Spleen (tissue), 11 donors: ENCODE measurements at regions not wholly inside any gene's neighbourhood (a gene's known extent, or its start where the extent isn't known, plus 50 kb on each side); places are given as distances from the start of the nearest gene placed in this dataset.

Source experiments
- DNase-seq: peaks from one replicate; pipeline ENCODE4 v3.0.0-alpha.2; 2020
- H3K27ac ChIP-seq, 8 donors: fragments of 200-600 bp; sonication (generic) in 7 of 8; 1 replicate in 4 of 8; 2 replicates in 4 of 8; pipeline versions ENCODE4 v1.5.0 to v1.8.0; 2016 to 2021; ENCODE audit warnings: inconsistent platforms in 4 of 8, mild to moderate bottlenecking in 4 of 8, moderate library complexity in 1 of 8
- H3K27me3 ChIP-seq, 7 donors: fragments of 200-600 bp; sonication (generic) in 6 of 7; replicated peaks in 1 of 7; 1 replicate in 4 of 7; 2 replicates in 3 of 7; pipeline versions ENCODE4 v1.5.0 to v1.8.0; 2016 to 2021; ENCODE audit warnings: inconsistent platforms in 3 of 7, mild to moderate bottlenecking in 1 of 7
- H3K36me3 ChIP-seq, 6 donors: fragments of 200-600 bp; sonication (generic) in 5 of 6; 1 replicate in 4 of 6; 2 replicates in 2 of 6; pipeline versions ENCODE4 v1.5.0 to v1.8.0; 2016 to 2021; ENCODE audit warnings: inconsistent platforms in 2 of 6
- H3K4me1 ChIP-seq, 6 donors: fragments of 200-600 bp; sonication (generic) in 5 of 6; 1 replicate in 3 of 6; 2 replicates in 3 of 6; pipeline versions ENCODE4 v1.5.0 to v1.8.0; 2016 to 2021; ENCODE audit warnings: inconsistent platforms in 3 of 6
- H3K4me3 ChIP-seq, 8 donors: fragments of 200-600 bp; sonication (generic) in 7 of 8; 1 replicate in 4 of 8; 2 replicates in 4 of 8; pipeline versions ENCODE4 v1.5.0 to v1.8.0; 2016 to 2021; ENCODE audit warnings: inconsistent platforms in 4 of 8, mild to moderate bottlenecking in 4 of 8, moderate library complexity in 2 of 8
- H3K9me3 ChIP-seq, 8 donors: fragments of 200-600 bp; sonication (generic) in 7 of 8; 1 replicate in 4 of 8; 2 replicates in 4 of 8; pipeline versions ENCODE4 v1.5.0 to v1.8.0; 2016 to 2021; ENCODE audit warnings: inconsistent platforms in 4 of 8
- CTCF ChIP-seq, 11 experiments: fragments of 200-600 bp in 7 of 11; fragments of 450-650 bp in 4 of 11; sonication (generic) in 4 of 11; IDR thresholded peaks in 8 of 11; conservative IDR thresholded peaks in 3 of 11; 1 replicate in 7 of 11; 2 replicates in 4 of 11; pipeline versions ENCODE4 v1.4.0 to v1.8.0; 2016 to 2021; ENCODE audit warnings: antibody characterized with exemption in 11 of 11, inconsistent platforms in 4 of 11, mild to moderate bottlenecking in 1 of 11
- POLR2A ChIP-seq, 3 donors: fragments of 450-650 bp; IDR thresholded peaks; one replicate each; pipeline ENCODE4 v1.5.1; 2017; ENCODE audit warnings: antibody characterized with exemption in 3 of 3, mild to moderate bottlenecking in 1 of 3
- POLR2AphosphoS5 ChIP-seq, 3 donors: sonication (generic); formaldehyde crosslinking; IDR thresholded peaks; one replicate each; pipeline ENCODE4 v1.5.1; 2017; ENCODE audit warnings: antibody characterized with exemption in 3 of 3
- WGBS, 5 donors: extraction: QIAGEN DNeasy Blood & Tissue Kit in 3 of 5; methylation state at CpG; one replicate each; pipeline versions ENCODE4 v1.1.5 to v1.1.7; 2013 to 2018; 5-methylcytosine and 5-hydroxymethylcytosine counted together
- intact Hi-C: fragments of 100-400 bp; cut with DNase I; formaldehyde crosslinking; loops from one replicate; pipeline ENCODE4 v1.15.0; 2023; ENCODE audit warnings: low total_unique reads
- donor health status: healthy with polysubstance abuse.
- donor health status: DM: no; HTN: no; CAD: no; lungs with moderate emphysema.
- donor health status: DM: no; HTN: no; CAD: no.
- donor health status: Bipolar disorder and iron deficiency.
- donor health status: healthy.
- donor health status: DM: no; HTN: no; CAD: no.
- donor health status: DM: yes; HTN: yes; CAD: no.

DNA sequence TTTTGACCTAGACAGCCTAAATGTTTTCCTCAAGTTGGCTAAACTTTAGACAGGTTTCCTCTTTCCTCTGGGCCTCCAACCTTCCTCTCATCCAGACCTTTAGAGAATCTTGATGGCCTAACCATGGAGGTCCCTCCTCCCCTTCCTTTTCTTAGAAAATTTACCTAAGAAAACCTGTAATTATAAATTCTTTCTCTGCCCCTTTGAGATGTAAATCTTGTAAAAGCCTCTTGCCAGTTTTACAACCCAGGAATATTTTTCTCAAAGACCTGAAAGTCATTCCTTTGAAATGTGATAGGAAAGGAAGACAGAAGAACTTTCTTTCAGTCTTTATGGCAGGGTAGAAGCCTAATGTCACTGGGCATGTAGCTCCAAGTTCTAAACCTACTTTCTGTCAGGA lies 1752.6 kb upstream of the C9orf72 start:
- Histone ChIP-seq H3K27me3 (no peaks in the 10 kb centered on the region), H3K4me1 (no peaks in the 10 kb centered on the region), H3K4me3 (no peak overlapping the region), H3K36me3 (no peaks in the 10 kb centered on the region), H3K9me3 (peaks cover 0 to 10% (median 0%) of the 10 kb centered on the region in 8 donors), H3K27ac (no peak overlapping the region)
- TF ChIP-seq CTCF (IDR thresholded peaks at IDR 0.05 in 8 of 11, conservative IDR thresholded peaks at IDR 0.05 in 3 of 11): no peak
- no peak for TF ChIP-seq POLR2AphosphoS5 (IDR thresholded peaks at IDR 0.05)
- TF ChIP-seq POLR2A (IDR thresholded peaks at IDR 0.05): no peak
- intact Hi-C loops: no loop called here
- DNase-seq: no peak

DNA sequence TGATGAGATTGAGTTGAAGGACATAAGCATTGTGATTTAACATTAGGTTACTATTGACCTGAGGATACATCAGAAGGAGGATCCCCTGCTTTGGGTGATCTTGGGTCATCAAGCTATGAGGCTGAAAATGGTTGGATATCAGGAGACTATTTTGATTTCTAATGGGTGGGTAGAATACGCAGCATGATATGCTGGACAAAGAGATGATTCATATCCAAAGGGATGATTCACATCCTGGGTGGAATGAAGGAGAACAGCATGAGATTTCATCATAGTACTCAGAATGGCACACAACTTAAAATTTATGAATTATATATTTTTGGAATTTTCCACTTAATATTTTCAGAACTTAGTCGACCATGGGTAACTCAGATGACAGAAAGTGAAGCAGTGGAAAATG lies 1759.5 kb upstream of the C9orf72 start:
- Histone ChIP-seq H3K9me3 (peaks cover 0 to 6% (median 0%) of the 10 kb centered on the region in 8 donors), H3K4me3 (no peak overlapping the region), H3K4me1 (no peaks in the 10 kb centered on the region), H3K36me3 (no peaks in the 10 kb centered on the region), H3K27me3 (no peaks in the 10 kb centered on the region), H3K27ac (no peak overlapping the region)
- TF ChIP-seq POLR2A (IDR thresholded peaks at IDR 0.05): no peak
- no peak for TF ChIP-seq POLR2AphosphoS5 (IDR thresholded peaks at IDR 0.05)
- TF ChIP-seq CTCF (IDR thresholded peaks at IDR 0.05 in 8 of 11, conservative IDR thresholded peaks at IDR 0.05 in 3 of 11): no peak
- intact Hi-C loops: no loop called here
- 73 to 89% (median 79%) methylated on average over 2 of the region's 2 CpGs for WGBS, 5 donors
- DNase-seq: no peak

DNA sequence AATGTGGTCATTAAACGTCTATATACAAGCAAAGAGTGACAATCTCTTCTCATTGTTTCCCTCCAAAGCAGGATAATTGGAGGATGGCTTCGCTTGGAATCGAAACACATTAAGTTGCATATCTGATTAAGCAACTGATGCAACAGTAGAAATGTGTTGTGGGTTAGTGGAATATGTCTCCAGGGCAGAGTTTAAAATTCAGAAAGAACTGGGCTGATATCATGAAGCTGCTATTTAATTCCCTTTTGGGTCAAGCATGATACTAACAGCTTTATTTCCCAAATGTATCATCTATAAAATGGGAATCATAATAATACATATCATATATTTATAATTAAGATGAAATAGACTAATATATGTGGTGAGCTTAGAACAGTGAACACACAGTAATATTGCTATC lies 1763.0 kb upstream of the C9orf72 start:
- H3K36me3 ChIP-seq: no peaks in the 10 kb centered on the region
- no peak overlapping the region for H3K27ac ChIP-seq
- TF ChIP-seq POLR2AphosphoS5 (IDR thresholded peaks at IDR 0.05) (no peak), POLR2A (IDR thresholded peaks at IDR 0.05) (no peak), CTCF (IDR thresholded peaks at IDR 0.05 in 8 of 11, conservative IDR thresholded peaks at IDR 0.05 in 3 of 11) (no peak)
- H3K27me3 ChIP-seq: no peaks in the 10 kb centered on the region
- DNase-seq: no peak
- H3K9me3 ChIP-seq: no peaks in the 10 kb centered on the region
- intact Hi-C loops: no loop called here
- H3K4me3 ChIP-seq: no peak overlapping the region
- 79 to 86% (median 84%) methylated on average over 3 of the region's 3 CpGs for WGBS, 5 donors
- H3K4me1 ChIP-seq: no peaks in the 10 kb centered on the region

- no peaks in the 10 kb centered on the region for H3K36me3 ChIP-seq
- DNase-seq: no peak
- WGBS, 5 donors: 72 to 88% (median 75%) methylated on average over 2 of the region's 2 CpGs
- no peak overlapping the region for H3K27ac ChIP-seq
- intact Hi-C loops: no loop called here
- TF ChIP-seq POLR2A (IDR thresholded peaks at IDR 0.05) (no peak), POLR2AphosphoS5 (IDR thresholded peaks at IDR 0.05) (no peak), CTCF (IDR thresholded peaks at IDR 0.05 in 8 of 11, conservative IDR thresholded peaks at IDR 0.05 in 3 of 11) (no peak)
- H3K4me1 ChIP-seq: no peaks in the 10 kb centered on the region
- peaks cover 0 to 9% (median 0%) of the 10 kb centered on the region in 8 donors for H3K9me3 ChIP-seq
- H3K4me3 ChIP-seq: no peak overlapping the region
- no peaks in the 10 kb centered on the region for H3K27me3 ChIP-seq
Measured at GRCh38 chr9:29339387-29339786, 1766.1 kb upstream of the C9orf72 start.
